GM12891 (cell line): ENCODE measurements at regions not wholly inside any gene's neighbourhood (a gene's known extent, or its start where the extent isn't known, plus 50 kb on each side); places are given as distances from the start of the nearest gene placed in this dataset.

Source experiments
- PAX5 ChIP-seq: IDR thresholded peaks from 2 replicates; pipeline ENCODE4 v1.6.1; 2011; ENCODE audit warnings: low read length, moderate library complexity, mild to moderate bottlenecking; ENCODE audit not compliant: insufficient read depth, severe bottlenecking
- POLR2A ChIP-seq: IDR thresholded peaks from 2 replicates; pipeline ENCODE4 v1.6.1; 2011; ENCODE audit warnings: low read depth, low read length, control low read depth
- POLR2AphosphoS5 ChIP-seq: IDR thresholded peaks from 2 replicates; pipeline ENCODE4 v1.6.1; 2011; ENCODE audit warnings: low read depth, low read length, control low read depth
- POU2F2 ChIP-seq: IDR thresholded peaks from 2 replicates; pipeline ENCODE4 v1.6.1; 2011; ENCODE audit warnings: low read depth, mild to moderate bottlenecking, control low read depth, low read length, moderate library complexity
- SPI1 ChIP-seq: IDR thresholded peaks from 2 replicates; pipeline ENCODE4 v1.6.1; 2011; ENCODE audit warnings: low read depth, low read length, control low read depth
- TAF1 ChIP-seq: IDR thresholded peaks from 2 replicates; pipeline ENCODE4 v1.6.1; 2011; ENCODE audit warnings: low read depth, low read length, control low read depth

- no peak for TF ChIP-seq POLR2AphosphoS5
- no peak for TF ChIP-seq POLR2A
- no peak for TF ChIP-seq TAF1
- no peak for TF ChIP-seq SPI1
- TF ChIP-seq PAX5, result no peak
- no peak for TF ChIP-seq POU2F2
Observed at GRCh38 chr3:161559177-161559998, 62.8 kb downstream of the OTOL1 start.
